ENCODE measurements at regions not wholly inside any gene's neighbourhood (a gene's known extent, or its start where the extent isn't known, plus 50 kb on each side); places are given as distances from the start of the nearest gene placed in this dataset.
A peak's percentile ranks its signal among the peaks of the same experiment; 100 is the strongest.
"Not testable (repeated sequence)": the region's sequence is repeated elsewhere in the genome, so short reads cannot be mapped to it uniquely, and the experiment has no call there.

DNA sequence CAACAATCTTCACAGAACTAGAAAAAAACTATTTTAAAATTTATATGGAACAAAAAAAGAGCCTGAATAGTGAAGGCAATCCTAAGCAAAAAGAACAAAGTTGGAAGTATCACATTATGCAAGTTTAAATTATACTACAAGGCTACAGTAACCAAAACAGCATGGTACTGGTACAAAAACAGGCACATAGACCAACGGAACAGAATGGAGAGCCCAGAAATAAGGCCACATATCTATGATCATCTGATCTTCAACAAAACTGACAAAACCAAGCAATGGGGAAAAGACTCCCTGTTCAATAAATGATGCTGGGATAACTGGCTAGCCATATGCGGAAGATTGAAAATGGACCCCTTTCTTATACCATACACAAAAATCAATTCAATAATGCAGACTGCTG lies 74.4 kb upstream of the RTN4 start:
- not testable (repeated sequence) for DNase-seq

GRCh38 chr2:55123851-55124269 lies 73.6 kb upstream of the RTN4 start:
- no peak for DNase-seq

DNA sequence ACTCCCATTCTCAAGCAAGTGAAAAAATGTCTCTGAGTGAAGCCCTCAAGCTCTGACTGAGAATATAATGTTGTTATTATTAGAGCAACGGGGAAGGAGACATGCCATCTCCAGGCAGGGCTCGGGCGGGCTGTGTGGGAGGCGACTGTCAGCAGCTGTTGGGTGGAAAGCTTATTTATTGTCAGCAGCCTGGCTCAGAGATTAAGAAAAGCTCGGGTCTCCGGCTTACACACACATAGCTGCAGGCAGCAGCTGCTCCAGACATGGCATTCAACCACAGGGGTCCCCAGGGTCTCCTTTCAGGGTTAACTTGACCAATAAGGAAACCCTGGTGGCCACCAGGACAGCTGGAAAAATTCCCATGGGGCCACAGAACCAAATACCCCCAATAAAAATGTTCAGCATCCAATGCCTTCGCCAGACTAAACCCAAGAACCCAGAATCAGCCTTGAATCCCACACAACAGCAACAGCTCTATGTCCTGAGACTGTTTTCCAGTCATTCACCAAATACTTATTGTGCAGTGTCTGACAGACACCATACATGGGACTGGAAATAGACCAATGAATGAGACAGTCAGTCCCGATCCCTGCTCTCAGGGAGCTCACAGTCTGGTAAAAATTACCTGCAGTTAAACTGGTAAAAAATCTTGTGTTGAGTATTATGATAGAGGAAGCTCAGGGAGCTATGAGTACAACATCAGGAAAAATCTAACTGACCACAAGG lies 70.5 kb upstream of the RTN4 start:
- peak; percentile 63 for DNase-seq

DNA sequence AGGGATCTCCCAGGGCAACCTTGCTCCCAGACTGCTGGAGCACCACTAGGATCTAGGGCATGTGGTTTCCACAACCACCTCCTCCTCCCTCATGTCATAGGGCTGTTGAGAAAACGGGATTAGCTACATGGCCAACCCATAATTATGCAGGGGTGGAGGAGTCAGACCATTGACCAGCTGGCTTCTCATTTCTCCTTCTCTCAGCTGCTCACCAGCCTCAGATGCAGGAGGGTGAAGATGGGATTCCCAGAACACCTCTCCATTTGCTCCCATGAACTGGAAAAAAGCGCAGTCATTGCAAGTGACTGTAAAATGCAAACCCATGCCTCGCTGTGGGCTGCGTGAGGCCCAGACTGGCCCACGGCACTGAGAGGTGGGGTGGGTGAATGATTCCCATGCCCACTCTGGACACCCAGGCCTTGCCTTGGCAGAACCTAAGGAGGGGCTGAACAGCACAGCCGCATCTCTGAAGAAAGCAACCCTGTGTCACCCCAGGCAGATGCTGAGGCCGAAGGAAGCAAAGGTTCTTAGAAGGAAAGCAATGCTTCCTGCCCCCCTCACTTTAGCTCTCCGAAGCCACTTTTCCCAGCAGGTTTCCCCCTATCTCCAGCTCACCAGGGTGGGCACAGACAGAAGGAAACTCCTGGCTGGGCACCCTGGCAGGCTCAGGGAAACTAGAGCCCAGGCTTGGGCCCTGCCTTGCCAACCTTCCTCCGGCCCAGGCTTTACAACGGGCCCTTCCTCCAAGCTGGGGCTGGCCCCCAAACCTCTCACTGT lies 69.6 kb upstream of the RTN4 start:
- peak; percentile 33 for DNase-seq

DNA sequence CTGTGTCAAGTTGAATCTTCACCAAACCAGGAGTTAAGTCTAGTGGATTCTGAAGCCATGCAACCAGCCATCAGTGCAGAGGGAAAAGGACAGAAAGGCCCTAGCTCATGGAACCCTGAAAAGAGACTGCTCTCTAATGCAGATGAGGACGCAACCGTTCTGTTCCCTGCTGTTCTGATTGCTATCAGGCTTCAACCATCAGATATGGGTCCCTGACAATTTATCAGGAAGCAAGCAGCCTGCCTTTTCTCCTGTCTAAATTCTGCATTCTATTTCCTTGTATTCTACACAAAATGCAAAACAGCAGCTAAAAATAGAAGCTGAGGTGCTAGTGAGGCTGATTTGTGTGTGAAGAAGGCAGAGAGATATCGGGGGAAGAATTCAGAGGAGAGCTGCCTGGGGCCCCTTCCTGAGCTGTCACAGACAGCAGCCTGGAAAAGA lies 68.4 kb upstream of the RTN4 start:
- no peak for DNase-seq

DNA sequence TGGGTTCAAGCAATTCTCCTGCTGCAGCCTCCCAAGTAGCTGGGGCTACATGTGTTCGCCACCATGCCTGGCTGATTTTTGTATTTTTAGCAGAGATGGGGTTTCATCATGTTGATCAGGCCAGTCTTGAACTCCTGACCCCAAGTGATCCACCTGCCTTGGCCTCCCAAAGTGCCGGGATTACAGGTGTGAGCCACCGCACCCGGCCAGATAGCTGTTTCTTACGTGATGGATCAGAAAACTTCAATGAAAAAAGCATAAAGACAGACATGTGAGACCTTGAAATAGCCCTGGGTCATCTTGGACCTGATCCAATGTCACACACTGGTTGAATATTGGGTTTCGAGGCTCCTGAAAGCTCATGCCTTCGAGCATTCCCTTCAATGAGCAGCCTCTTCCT lies 66.7 kb upstream of the RTN4 start:
- DNase-seq: no peak

GRCh38 chr2:55116598-55116964 lies 66.3 kb upstream of the RTN4 start:
- no peak for DNase-seq

DNA sequence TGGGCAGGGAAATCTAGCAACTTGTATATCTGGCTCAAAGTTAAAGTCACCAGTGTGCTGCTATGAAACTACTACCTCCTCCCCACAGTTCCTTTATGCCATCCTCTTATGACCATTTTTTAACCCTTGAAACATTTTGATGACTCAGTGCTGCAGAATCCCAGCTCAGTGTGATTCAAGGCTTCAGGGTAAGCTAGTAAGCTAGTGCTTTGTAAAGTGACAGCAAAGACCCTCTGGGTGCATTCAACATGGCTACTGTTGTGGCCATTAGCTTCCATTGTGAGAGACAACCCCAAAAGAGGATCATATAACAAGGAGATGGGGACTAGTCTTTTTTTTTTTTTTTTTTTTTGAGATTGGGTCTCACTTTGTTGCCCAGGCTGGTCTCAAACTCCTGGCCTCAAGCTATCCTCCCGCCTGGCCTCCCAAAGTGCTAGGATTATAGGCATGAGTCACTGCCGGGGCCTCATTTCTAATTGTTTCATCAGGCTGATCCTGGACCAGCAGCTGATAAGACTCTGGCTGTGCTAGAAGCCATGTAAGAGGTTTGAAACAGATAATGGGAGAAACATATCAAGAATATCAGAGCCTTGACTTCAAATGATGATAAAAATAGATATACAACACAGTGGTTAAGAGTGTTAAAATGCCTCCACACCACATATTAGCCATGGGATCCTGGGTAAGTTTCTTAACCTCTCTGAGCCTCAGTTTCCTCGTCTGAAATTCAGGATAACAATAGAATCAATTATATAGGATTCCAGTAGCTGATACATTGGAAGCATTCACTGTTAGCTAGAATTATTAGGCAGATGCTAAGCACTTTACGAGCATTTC lies 65.7 kb upstream of the RTN4 start:
- DNase-seq: no peak

GRCh38 chr2:55114597-55114996 lies 64.3 kb upstream of the RTN4 start:
- no peak for DNase-seq

GRCh38 chr2:55114082-55114481 lies 63.8 kb upstream of the RTN4 start:
- no peak for DNase-seq

- peak; percentile 86 for DNase-seq
Measured at GRCh38 chr2:55112229-55113031, 62.2 kb upstream of the RTN4 start.

DNA sequence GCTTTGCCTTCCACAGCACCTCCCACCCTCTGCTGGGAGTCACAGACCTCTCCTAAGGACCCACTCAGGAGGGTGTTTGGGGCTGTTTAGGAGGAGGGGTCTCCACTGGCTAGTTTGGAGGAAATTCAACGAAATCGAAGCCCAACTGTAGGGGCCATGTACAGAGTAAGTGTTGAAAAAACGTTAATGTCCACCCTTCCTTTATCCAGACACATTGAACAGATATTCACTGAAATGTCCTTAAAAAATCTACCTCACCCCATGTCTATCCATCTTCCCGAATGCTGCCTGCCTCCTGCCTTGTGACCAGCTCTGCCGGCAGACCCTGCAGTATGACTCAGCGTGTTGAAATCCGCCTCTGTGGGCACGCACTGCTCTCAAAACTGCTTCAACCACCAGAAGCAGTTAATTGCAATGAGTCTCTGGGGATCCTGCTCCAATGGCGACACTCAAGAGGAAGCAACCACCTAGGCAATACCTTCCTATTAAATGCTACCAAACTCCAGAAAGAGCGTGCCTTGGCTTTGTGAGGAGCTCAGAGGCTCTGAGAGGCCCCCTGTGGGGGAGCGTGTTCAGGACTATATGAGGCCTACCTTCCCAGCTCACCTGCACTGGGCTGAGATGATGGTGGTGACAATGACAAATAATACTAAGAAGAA lies 61.4 kb upstream of the RTN4 start:
- peak; percentile 77 for DNase-seq

- no peak for DNase-seq
Measured at GRCh38 chr2:55111230-55111569, 60.9 kb upstream of the RTN4 start.

DNA sequence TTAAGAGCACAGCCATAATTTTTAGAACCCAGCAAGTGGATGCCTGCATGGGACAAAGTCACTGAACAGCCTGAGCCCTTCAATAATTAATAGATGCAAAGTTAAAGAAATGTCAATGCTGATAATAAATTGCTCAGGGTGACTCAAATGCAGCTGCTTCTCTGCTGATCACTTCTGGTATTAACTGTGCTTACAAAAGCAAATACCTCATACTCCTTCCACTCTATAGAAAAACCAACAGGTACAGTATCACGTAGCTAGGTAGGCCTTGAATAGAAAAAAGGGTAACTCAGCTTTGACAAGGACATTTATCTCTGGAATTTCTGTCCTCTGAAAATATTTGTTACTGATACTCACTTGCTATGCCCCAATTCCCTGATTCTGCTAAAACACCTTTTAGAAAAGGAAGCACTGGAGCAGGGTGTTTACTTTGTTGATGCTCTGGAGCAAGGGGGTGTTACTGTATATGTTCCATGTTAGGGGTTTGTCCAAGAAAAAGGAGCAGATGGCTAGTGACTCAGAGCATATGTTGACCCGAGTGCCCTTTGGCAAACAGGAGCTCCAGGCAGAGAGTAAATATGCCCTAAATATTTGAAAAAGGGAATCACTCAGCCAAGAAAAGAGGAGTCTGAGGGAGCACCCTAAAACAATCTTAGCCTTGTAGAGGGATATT lies 59.1 kb upstream of the RTN4 start:
- DNase-seq: peak; percentile 15

- no peak for DNase-seq
Measured at GRCh38 chr2:55108456-55109160, 58.4 kb upstream of the RTN4 start.

GRCh38 chr2:55107436-55107835 lies 57.2 kb upstream of the RTN4 start:
- no peak for DNase-seq

GRCh38 chr2:55106148-55106547 lies 55.9 kb upstream of the RTN4 start:
- DNase-seq: no peak

DNA sequence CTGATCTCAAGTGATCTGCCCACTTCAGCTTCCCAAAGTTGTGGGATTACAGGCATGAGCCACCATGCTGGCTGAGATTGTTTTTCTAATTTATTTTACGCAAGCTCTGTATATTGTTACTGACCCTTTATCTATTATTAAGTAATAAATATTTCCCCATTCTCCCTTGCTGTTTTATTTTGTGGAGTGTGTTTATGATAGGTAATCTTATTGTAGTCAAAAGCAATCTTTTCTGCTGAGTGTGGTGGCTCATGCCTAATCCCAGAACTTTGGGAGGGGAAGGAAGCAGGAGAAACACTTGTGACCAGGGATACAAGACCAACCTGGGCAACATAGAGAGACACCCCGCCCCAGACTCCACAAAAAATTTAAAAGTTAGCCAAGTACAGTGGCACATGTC lies 55.2 kb upstream of the RTN4 start:
- no peak for DNase-seq

DNA sequence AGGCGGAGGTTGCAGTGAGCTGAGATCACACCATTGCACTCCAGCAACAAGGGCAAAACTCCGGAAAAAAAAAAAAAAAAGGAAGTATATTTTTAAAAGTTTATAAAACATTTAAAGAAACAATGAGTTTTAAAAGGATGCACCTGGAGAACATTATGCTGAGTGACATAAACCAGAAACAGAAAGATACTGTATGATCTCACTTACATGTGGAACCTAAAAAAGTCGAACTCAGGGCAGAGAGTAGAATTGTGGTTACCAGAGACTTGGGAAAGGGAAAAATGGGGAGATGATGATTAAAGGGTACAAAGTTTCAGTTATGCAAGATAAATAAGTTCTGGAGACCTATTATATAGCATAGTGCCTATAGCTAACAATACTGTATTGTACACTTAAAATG lies 52.8 kb upstream of the RTN4 start:
- no peak for DNase-seq

- DNase-seq: no peak
Measured at GRCh38 chr2:55102056-55102812, 52.0 kb upstream of the RTN4 start.
